T-helper 17 cell (primary cell): ENCODE measurements at regions not wholly inside any gene's neighbourhood (a gene's known extent, or its start where the extent isn't known, plus 50 kb on each side); places are given as distances from the start of the nearest gene placed in this dataset.

Source experiments
- ATAC-seq: fragments of 150-1000 bp; cut with Tn5 transposase; 2 replicates; pipeline ENCODE4 v1.10.0; 2021; ENCODE audit warnings: mild to moderate bottlenecking, moderate library complexity
- DNase-seq, 3 donors: peaks; one replicate each; pipeline versions ENCODE4 v3.0.0 to v3.0.0-alpha.2; 2020 to 2021
- H3K9me3 ChIP-seq: one replicate; pipeline ENCODE4 v1.7.0; 2013; ENCODE audit warnings: low read length, mild to moderate bottlenecking; ENCODE audit not compliant: control insufficient read depth, poor library complexity, severe bottlenecking
- H3K27ac Mint-ChIP-seq: one replicate; pipeline ENCODE4 v1.8.0; 2022; ENCODE audit warnings: mild to moderate bottlenecking, moderate library complexity, mixed read lengths
- H3K27me3 Mint-ChIP-seq: one replicate; pipeline ENCODE4 v1.8.0; 2022; ENCODE audit warnings: mixed read lengths
- H3K36me3 Mint-ChIP-seq: one replicate; pipeline ENCODE4 v1.8.0; 2022; ENCODE audit warnings: low read depth, mixed read lengths
- H3K4me1 Mint-ChIP-seq: one replicate; pipeline ENCODE4 v1.8.0; 2022; ENCODE audit warnings: mild to moderate bottlenecking, mixed read lengths
- H3K4me3 Mint-ChIP-seq: one replicate; pipeline ENCODE4 v1.8.0; 2022; ENCODE audit warnings: mild to moderate bottlenecking, moderate library complexity, mixed read lengths

DNA sequence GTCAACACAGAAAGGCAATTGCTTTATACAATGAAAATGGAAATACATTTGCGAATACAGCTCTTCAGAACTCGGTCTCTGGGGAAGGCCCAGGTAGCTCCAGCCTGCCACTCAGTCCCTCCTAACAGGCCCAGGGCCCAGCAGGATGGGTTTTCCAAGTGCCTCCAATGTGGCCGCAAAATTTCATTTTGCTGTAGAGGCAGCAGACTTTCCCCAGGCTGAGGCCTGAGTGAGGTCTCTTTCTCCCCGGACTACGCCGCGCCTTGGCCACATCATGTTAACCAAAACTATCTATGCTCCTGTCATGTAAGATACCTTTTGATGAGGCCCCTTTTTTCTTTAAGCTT lies 606.0 kb upstream of the SALL1 start:
- no peaks in the 10 kb centered on the region for H3K4me1 Mint-ChIP-seq
- ATAC-seq (no peak), DNase-seq (no peak)
- peaks cover 3% of the 10 kb centered on the region for H3K27me3 Mint-ChIP-seq
- H3K9me3 ChIP-seq, result no peaks in the 10 kb centered on the region
- H3K36me3 Mint-ChIP-seq, result no peaks in the 10 kb centered on the region
- H3K27ac Mint-ChIP-seq, result no peak overlapping the region
- no peak overlapping the region for H3K4me3 Mint-ChIP-seq

DNA sequence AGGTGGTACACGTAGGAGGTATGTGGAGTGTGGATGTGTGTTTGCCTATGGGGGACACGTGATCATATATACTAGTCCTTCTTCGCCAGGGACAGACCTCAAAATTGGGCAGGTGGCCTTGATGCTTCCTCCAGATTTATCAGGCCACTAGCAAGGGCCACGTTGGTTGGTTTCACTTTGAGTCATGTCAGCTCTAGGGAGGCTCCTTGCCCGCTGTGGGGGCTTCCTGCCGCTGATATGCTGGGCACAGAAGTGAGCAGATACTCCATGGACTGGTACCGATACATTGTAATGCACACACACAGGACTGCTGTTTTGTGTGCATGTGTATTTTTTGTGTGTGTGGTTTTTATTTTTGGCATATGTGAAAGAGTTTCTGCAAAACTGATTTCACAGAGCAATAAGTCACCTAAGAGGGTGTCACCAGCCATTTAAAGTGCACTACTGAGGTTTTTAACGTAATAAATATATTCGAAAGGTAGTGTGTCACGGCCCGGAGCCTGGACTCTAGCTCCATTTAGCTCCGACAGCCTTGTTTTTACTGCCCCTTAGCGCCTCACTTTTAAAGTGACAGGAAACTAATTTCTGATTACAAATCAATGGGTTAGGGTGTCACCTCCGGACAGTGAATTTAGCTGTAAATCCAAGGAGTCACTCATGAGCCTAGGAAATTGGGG lies 605.5 kb upstream of the SALL1 start:
- Mint-ChIP-seq H3K27ac (no peak overlapping the region), H3K27me3 (no peaks in the 10 kb centered on the region), H3K4me3 (no peak overlapping the region), H3K4me1 (no peaks in the 10 kb centered on the region), H3K36me3 (no peaks in the 10 kb centered on the region)
- ATAC-seq (no peak), DNase-seq (no peak)
- H3K9me3 ChIP-seq, result no peaks in the 10 kb centered on the region

DNA sequence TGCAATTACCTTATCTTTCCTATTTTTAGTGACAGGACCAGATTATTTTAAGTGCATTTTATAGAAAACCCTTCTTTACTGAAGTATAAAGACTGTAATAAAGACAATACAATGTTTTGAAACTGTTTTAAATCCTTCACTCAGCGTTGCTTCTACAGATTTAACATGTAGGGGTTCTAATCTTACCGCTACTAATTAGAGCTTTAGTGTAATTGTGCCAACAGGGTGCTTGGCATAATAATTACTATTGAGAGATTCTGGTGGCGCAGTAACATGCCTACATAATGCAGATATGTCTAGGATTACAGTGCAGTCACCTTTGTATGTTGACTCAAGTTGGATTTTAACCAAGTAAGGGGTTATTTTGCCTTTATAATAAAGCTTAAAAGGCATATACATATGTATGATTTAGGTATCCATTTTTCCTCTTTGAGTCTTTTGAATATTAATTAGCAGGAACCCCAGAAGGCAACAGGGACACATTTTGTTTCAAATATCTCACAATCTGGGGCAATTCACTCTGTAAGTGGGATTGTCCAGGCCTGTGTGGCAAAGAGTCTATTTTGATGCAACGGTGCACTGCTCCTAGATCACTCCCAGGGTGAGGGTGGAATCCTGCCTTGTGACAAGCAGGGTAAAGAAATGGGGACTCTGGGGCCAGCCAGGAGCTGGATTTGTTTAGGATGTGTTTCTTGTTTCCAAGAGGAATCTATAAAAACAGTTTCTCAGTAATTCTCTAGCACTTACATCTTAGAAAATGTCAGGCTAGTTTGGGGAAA lies 604.7 kb upstream of the SALL1 start:
- H3K4me1 Mint-ChIP-seq, result no peaks in the 10 kb centered on the region
- no peaks in the 10 kb centered on the region for H3K27me3 Mint-ChIP-seq
- ATAC-seq (no peak), DNase-seq (no peak)
- H3K4me3 Mint-ChIP-seq, result no peak overlapping the region
- no peaks in the 10 kb centered on the region for H3K9me3 ChIP-seq
- H3K27ac Mint-ChIP-seq, result no peak overlapping the region
- no peaks in the 10 kb centered on the region for H3K36me3 Mint-ChIP-seq

DNA sequence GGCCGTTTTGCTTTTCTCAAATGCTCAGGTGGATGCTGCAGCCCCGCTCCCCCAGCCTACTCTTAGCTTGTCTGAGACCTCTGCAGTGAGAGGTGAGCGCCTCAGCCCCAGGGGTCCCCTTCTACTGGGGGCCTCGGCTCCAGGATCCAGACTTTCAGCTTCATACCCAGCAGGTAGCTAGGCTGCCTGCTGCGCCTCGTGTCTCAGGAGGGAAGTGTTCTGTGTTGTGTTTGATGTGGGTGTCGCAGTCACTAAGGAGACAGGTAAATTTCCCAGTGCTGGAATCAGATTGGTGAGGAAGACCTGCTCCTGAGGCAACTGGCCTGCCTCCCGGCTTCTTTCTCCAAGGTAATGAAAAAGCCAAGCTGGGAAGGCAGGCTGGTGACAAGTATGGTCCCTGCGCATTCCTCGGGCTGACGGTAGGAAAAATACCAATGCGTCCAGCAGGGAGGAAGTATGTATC lies 604.0 kb upstream of the SALL1 start:
- no peak overlapping the region for H3K4me3 Mint-ChIP-seq

DNA sequence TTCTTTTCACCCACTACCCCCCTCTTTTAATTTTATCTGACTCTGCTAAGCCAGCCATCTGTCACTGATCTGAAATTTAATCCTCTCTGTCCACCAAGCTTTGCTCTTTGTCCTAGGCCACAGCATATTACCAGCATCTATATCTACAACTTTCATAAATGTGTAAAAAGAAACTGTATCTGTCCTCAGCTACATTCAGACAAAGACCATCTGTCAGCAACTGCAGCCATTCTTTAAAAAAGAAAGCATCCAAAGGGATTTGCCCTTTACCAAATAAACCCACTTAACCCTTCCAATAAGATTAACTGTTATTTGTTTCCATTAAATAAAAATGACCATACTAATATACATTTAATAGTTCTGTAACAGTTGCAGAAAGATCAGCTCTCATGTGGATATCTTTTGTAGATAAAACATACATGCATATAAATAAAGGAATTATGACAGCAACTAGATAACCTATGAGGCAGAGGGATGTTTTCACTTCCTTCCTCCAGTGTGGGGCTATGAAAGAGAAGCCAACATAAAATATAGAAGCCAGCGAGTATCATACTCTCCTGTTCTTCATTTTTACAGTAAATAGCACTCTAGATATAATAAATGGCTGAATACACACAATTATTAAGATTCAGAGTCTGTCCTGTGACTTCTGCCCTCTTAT lies 602.5 kb upstream of the SALL1 start:
- Mint-ChIP-seq H3K4me1 (no peaks in the 10 kb centered on the region), H3K27ac (no peak overlapping the region), H3K36me3 (no peaks in the 10 kb centered on the region), H3K27me3 (no peaks in the 10 kb centered on the region), H3K4me3 (no peak overlapping the region)
- ATAC-seq, result no peak
- no peaks in the 10 kb centered on the region for H3K9me3 ChIP-seq
- no peak for DNase-seq

More for the DNA sequence above, 604.0 kb upstream of the SALL1 start:
- Mint-ChIP-seq H3K27ac (no peak overlapping the region), H3K27me3 (no peaks in the 10 kb centered on the region), H3K4me1 (no peaks in the 10 kb centered on the region), H3K36me3 (no peaks in the 10 kb centered on the region)
- DNase-seq, result no peak
- H3K9me3 ChIP-seq, result no peaks in the 10 kb centered on the region
- no peak for ATAC-seq

DNA sequence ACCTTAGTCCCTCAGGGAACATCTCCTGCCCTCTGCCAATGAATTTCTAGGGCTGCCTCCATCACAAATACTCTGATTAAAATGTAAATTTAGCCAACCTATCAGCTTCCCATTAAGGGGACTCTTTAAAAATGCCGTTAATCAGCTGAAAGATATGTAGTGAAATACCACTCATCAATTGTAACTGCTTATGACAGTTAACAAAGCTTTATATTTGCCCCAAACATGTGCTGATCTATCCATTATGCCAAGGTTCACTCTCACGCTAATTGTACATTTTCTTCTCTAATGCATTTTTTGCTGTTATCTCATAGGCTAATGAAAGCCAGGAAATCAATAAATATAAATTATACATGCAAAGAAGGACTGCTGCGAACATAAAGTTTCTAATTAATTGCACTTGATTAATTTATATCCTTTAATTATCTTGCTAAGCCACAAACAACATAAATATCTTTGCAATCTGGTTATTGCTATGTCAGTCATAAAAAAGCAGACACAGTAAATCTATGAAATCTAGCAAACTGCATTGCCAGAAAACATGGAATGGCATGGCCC lies 601.4 kb upstream of the SALL1 start:
- ATAC-seq (no peak), DNase-seq (no peak)
- Mint-ChIP-seq H3K36me3 (no peaks in the 10 kb centered on the region), H3K27me3 (no peaks in the 10 kb centered on the region), H3K4me3 (no peak overlapping the region), H3K27ac (no peak overlapping the region), H3K4me1 (no peaks in the 10 kb centered on the region)
- no peaks in the 10 kb centered on the region for H3K9me3 ChIP-seq

DNA sequence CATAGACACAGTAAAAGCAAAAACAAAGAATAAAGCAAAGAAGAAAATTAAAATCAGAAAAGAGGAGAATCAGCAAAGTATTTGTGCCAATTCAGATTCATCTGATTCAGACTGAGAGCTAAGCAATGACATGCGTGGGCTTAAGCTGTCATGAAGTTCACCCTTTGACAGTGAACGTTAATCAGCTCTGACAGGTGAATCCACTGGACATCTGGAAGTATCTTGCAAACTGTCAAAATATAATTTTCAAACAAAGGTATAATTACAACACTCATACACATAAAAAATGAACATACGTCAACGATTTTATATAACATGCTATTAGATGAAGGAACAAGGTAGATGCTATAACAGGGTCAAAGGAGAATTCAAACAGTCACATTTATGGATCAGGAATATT lies 596.3 kb upstream of the SALL1 start:
- H3K27me3 Mint-ChIP-seq, result no peaks in the 10 kb centered on the region
- H3K4me1 Mint-ChIP-seq, result no peaks in the 10 kb centered on the region
- H3K27ac Mint-ChIP-seq, result no peak overlapping the region
- no peaks in the 10 kb centered on the region for H3K36me3 Mint-ChIP-seq
- ATAC-seq, result no peak
- no peak overlapping the region for H3K4me3 Mint-ChIP-seq
- DNase-seq, result no peak
- no peaks in the 10 kb centered on the region for H3K9me3 ChIP-seq

DNA sequence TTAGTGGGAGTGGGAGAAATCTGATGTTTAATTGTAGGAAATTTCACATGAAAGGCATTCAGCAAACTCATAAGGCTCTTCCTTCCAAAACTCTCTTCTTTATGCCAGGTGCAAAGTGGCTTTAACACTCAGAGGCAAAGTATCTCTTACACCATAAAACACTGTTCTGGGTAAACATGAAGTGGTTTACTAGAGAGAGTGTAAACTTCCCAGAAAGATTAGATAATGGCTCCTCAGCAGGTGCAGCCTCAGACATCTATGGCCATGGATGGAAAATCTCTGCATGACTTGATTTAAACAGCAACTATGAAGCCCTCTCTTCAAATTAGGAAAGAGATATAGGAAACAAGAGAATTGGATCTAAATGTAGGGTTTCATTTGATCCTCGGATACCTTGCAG lies 583.1 kb upstream of the SALL1 start:
- H3K27me3 Mint-ChIP-seq, result no peaks in the 10 kb centered on the region
- no peak overlapping the region for H3K27ac Mint-ChIP-seq
- no peak overlapping the region for H3K4me3 Mint-ChIP-seq
- no peaks in the 10 kb centered on the region for H3K36me3 Mint-ChIP-seq
- H3K4me1 Mint-ChIP-seq, result no peaks in the 10 kb centered on the region
- no peak for ATAC-seq
- no peak for DNase-seq
- no peaks in the 10 kb centered on the region for H3K9me3 ChIP-seq

DNA sequence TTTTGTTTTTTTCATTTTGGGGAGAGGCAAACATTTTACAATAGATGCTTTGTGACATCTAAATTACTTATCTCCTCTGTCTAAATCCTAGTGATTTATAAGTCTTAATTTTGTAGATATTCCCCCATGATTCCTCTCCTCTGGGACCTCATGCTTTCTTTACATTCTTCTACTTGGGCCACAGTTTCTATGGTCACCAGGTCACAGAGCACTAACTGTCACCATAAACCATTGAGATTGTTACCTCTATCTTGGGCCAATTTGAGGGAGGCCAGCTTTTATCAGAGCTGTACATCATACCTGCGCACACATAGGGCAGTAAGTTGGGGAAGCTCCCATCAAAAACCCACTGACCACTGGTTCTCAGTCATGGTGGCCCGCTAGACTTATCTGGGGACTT lies 582.1 kb upstream of the SALL1 start:
- no peak for DNase-seq
- ATAC-seq, result no peak
- Mint-ChIP-seq H3K4me3 (no peak overlapping the region), H3K4me1 (no peaks in the 10 kb centered on the region), H3K36me3 (no peaks in the 10 kb centered on the region), H3K27me3 (no peaks in the 10 kb centered on the region), H3K27ac (no peak overlapping the region)
- H3K9me3 ChIP-seq, result no peaks in the 10 kb centered on the region

DNA sequence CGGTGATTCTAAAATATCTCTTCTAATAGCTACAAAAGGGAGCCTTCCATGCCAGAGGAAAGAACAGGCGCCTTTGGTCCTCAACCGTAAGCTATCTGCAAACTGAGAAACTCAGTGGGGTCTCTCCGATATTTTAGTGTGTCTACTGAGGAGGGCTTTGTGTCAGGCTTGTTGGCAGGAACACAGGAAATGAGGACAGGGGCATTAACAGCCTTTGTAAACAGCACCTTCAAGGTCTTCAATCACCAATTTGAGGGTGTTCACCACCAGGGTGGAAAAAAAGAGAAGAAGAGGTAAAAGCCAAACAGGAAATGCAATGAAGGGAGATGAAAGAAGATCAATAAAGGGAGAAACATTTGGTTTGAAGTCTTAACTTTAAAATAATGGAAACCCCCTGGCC lies 580.1 kb upstream of the SALL1 start:
- no peaks in the 10 kb centered on the region for H3K9me3 ChIP-seq

DNA sequence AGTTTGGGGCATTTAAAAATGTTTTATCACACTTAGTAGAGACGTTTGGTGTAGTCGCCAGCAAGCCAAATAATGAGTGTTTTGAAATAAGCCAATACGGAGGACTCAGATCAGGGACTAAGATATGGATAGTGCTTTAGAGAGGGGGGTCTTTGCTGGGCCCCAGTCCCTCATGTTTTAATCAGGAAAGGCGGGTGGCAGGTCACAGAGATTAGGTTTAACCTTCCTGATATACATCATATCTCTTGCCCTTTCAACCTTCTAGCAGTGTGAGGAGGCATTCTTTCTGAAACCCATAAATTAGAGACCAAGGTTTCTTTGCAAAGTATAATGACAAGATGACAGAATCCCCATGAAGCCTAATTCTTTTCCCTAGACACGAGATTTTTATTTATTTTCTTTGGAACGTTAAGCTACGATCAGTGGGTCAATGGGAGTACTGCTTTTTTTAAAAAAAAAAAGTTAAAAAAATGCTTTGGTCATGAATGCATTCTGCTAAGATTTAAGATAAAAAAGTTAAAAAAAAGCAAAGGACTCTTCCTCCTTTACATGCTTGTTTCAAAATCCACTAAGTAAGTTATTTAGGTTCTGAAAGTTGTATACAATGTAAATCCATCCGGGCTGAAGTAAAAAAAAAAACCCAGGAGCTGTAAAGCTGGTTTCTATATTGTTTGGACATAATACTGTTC lies 572.1 kb upstream of the SALL1 start:
- ATAC-seq (no peak), DNase-seq (no peak)
- Mint-ChIP-seq H3K4me1 (no peaks in the 10 kb centered on the region), H3K4me3 (no peak overlapping the region), H3K27me3 (no peaks in the 10 kb centered on the region), H3K36me3 (no peaks in the 10 kb centered on the region), H3K27ac (no peak overlapping the region)
- no peaks in the 10 kb centered on the region for H3K9me3 ChIP-seq

More for the DNA sequence above, 580.1 kb upstream of the SALL1 start:
- Mint-ChIP-seq H3K27me3 (no peaks in the 10 kb centered on the region), H3K4me3 (no peak overlapping the region), H3K36me3 (no peaks in the 10 kb centered on the region), H3K4me1 (no peaks in the 10 kb centered on the region), H3K27ac (no peak overlapping the region)
- no peak for DNase-seq
- ATAC-seq, result no peak

DNA sequence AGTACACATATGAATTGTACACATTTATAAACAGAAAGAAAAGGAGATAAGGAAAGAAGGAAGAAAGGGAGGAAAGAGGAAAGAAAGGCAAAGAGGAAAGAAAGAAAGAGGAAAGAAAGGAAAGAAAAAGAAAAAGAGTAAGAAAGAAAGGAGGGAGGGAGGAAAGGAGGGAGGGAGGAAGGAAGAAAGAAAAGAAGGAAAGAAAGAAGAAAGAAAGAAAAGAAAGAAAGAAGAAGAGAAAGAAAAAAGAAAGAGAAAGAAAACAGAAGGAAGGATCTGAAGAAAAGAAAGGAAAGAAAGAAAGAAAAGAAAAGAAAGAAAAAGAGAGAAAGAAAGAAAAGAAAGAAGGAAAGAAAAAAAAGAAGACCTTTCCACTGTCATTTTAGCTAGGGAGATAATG lies 571.4 kb upstream of the SALL1 start:
- H3K4me1 Mint-ChIP-seq, result no peaks in the 10 kb centered on the region
- DNase-seq, result no peak
- no peak overlapping the region for H3K4me3 Mint-ChIP-seq
- no peaks in the 10 kb centered on the region for H3K9me3 ChIP-seq
- ATAC-seq, result no peak
- H3K36me3 Mint-ChIP-seq, result no peaks in the 10 kb centered on the region
- H3K27me3 Mint-ChIP-seq, result no peaks in the 10 kb centered on the region
- H3K27ac Mint-ChIP-seq, result no peak overlapping the region

DNA sequence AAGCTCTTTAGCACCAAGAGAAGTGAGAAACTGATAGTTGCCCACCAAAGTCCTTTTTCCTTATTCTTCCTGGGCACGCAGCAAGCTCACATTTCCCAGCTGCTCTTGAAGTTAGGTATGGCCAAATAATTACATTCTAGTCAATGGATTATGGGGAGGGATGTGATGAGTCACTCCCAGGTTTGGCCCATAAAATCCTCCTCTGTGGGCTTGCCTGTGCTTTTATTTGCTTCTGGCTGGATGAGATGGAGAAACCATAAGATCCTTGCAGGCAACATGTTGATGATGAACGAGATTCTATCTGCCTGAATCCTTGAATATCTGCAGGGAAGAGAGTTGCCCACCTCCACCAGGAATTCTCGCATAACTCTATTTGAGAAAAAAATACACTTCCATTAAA lies 568.3 kb upstream of the SALL1 start:
- no peaks in the 10 kb centered on the region for H3K27me3 Mint-ChIP-seq
- H3K4me3 Mint-ChIP-seq, result no peak overlapping the region
- no peaks in the 10 kb centered on the region for H3K4me1 Mint-ChIP-seq
- ATAC-seq (no peak), DNase-seq (no peak)
- H3K36me3 Mint-ChIP-seq, result no peaks in the 10 kb centered on the region
- no peak overlapping the region for H3K27ac Mint-ChIP-seq
- H3K9me3 ChIP-seq, result no peaks in the 10 kb centered on the region
